Breast epithelium (tissue), 3 donors: ENCODE measurements at regions not wholly inside any gene's neighbourhood (a gene's known extent, or its start where the extent isn't known, plus 50 kb on each side); places are given as distances from the start of the nearest gene placed in this dataset.

ENCODE experiments used
- CTCF ChIP-seq, 3 donors: fragments of 450-650 bp; IDR thresholded peaks; one replicate each; pipeline ENCODE4 v1.5.1; 2016 to 2017; ENCODE audit warnings: antibody characterized with exemption in 3 of 3, mild to moderate bottlenecking in 3 of 3, moderate library complexity in 3 of 3
- POLR2A ChIP-seq: fragments of 450-650 bp; IDR thresholded peaks from one replicate; pipeline ENCODE4 v1.6.1; 2016; ENCODE audit warnings: antibody characterized with exemption, mild to moderate bottlenecking, moderate library complexity
- POLR2AphosphoS5 ChIP-seq, 3 donors: sonication (generic); formaldehyde crosslinking; IDR thresholded peaks; one replicate each; pipeline ENCODE4 v1.6.1; 2017; ENCODE audit warnings: antibody characterized with exemption in 3 of 3

- TF ChIP-seq CTCF (IDR thresholded peaks at IDR 0.05) (no peak), POLR2AphosphoS5 (IDR thresholded peaks at IDR 0.05) (no peak), POLR2A (no peak)
Observed at GRCh38 chrX:99353412-99353811, 1056.7 kb downstream of the PCDH19 start.
